ENCODE measurements at regions not wholly inside any gene's neighbourhood (a gene's known extent, or its start where the extent isn't known, plus 50 kb on each side); places are given as distances from the start of the nearest gene placed in this dataset.
"Not testable (repeated sequence)": the region's sequence is repeated elsewhere in the genome, so short reads cannot be mapped to it uniquely, and the experiment has no call there.

DNA sequence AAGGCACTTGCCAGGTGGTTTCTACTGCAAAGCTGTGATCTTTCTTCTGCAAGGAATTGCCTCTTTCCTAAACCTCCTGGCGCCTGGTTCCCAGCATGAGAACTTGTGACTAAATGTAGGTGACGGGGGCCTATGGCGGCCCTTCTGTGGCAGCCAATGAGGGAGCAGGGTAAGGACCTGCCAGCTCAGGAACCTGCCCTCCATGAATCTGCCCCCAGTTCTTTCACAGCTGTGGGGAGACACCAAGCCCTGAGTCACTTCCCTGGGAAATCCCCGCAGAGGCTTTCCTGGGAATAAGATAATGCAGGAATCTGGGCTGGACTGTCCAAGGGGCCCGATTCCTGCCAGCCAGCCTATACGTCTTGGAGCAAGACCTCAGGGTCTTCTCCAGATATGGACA, 56.7 kb upstream of the CTNNA1 start:
- Histone ChIP-seq H3K27me3 (replicated peaks in 2 of 5; ENCODE audit: control insufficient read depth in 4 of 5, insufficient read depth in 5 of 5, low read length in 4 of 5) (peaks cover 0 to 6% (median 2%) of the 10 kb centered on the region in 5 experiments), H3K27ac (ENCODE audit: insufficient read depth in 1 of 2, low read depth in 1 of 2, low read length in 2 of 2, poor library complexity in 1 of 2, severe bottlenecking in 2 of 2) (no peak overlapping the region), H3K4me3 (ENCODE audit: control insufficient read depth in 1 of 7, extremely low read depth in 1 of 7, insufficient read depth in 4 of 7, low read depth in 2 of 7, low read length in 6 of 7) (no peak overlapping the region), H3K4me1 (ENCODE audit: control extremely low read depth in 1 of 4, control insufficient read depth in 4 of 4, insufficient read depth in 4 of 4, low read length in 3 of 4) (no peaks in the 10 kb centered on the region), H3K36me3 (ENCODE audit: control insufficient read depth in 4 of 4, insufficient read depth in 4 of 4, low read length in 3 of 4) (no peaks in the 10 kb centered on the region), H3K9me3 (ENCODE audit: control extremely low read depth in 1 of 5, control insufficient read depth in 4 of 5, insufficient read depth in 2 of 5, low read depth in 1 of 5, low read length in 4 of 5) (peaks cover 0 to 2% (median 0%) of the 10 kb centered on the region in 5 experiments)
- WGBS (ENCODE audit: insufficient coverage), result 80% methylated on average over 3 of the region's 6 CpGs
- no peak for DNase-seq
- POLR2A ChIA-PET, result no interaction called here
- CTCF ChIA-PET, result no interaction called here

DNA sequence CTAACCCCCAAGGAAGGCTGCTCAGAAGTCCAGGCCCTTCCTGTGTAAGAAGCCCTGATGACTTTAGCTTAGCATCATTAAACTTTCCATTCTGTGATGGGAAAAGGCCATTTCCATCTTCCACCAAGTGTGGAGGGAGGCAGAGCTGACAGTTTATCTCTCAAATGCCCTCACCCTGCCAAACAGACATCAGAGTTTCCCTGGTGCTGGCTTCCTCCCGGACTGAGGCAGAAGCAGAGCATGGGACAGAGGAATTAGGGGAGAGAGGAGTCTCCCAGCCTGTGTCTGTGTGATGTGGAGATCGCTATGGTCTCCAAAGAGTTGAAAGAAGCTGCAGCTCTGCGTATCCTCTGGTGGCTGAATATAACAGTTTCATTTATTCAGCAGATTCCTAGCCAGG, 57.4 kb upstream of the CTNNA1 start:
- Histone ChIP-seq H3K4me1 (ENCODE audit: control extremely low read depth in 1 of 4, control insufficient read depth in 4 of 4, insufficient read depth in 4 of 4, low read length in 3 of 4) (no peaks in the 10 kb centered on the region), H3K9me3 (ENCODE audit: control extremely low read depth in 1 of 5, control insufficient read depth in 4 of 5, insufficient read depth in 2 of 5, low read depth in 1 of 5, low read length in 4 of 5) (peaks cover 0 to 2% (median 0%) of the 10 kb centered on the region in 5 experiments), H3K36me3 (ENCODE audit: control insufficient read depth in 4 of 4, insufficient read depth in 4 of 4, low read length in 3 of 4) (no peaks in the 10 kb centered on the region), H3K27ac (ENCODE audit: insufficient read depth in 1 of 2, low read depth in 1 of 2, low read length in 2 of 2, poor library complexity in 1 of 2, severe bottlenecking in 2 of 2) (no peak overlapping the region), H3K27me3 (replicated peaks in 2 of 5; ENCODE audit: control insufficient read depth in 4 of 5, insufficient read depth in 5 of 5, low read length in 4 of 5) (peaks cover 0 to 4% (median 2%) of the 10 kb centered on the region in 5 experiments), H3K4me3 (ENCODE audit: control insufficient read depth in 1 of 7, extremely low read depth in 1 of 7, insufficient read depth in 4 of 7, low read depth in 2 of 7, low read length in 6 of 7) (no peak overlapping the region)
- ChIA-PET POLR2A (no interaction called here), CTCF (no interaction called here)
- WGBS (ENCODE audit: insufficient coverage), result 60% methylated on average over 2 of the region's 3 CpGs
- no peak for DNase-seq

DNA sequence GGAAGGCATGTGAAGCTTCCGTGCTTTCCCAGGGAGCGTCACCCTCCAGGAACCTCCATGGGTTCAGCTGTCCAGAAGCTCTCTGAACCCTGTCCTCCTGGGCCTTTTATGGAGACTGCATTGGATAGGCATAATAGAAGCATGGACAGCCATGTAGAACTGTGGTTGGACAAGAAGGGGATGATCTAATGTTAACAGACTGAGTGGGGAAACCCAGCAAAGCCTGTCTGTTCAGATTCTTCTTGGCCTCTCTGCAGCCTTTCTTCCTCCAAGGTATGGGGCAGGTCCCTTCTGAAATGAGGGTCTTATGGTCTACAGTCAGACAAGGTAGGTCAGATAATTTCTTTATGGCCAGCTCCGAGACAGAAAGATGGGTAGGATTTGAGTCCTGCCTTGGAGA, 59.1 kb upstream of the CTNNA1 start:
- Histone ChIP-seq H3K27me3 (replicated peaks in 2 of 5; ENCODE audit: control insufficient read depth in 4 of 5, insufficient read depth in 5 of 5, low read length in 4 of 5) (peaks cover 0 to 4% (median 2%) of the 10 kb centered on the region in 5 experiments), H3K4me1 (ENCODE audit: control extremely low read depth in 1 of 4, control insufficient read depth in 4 of 4, insufficient read depth in 4 of 4, low read length in 3 of 4) (no peaks in the 10 kb centered on the region), H3K4me3 (ENCODE audit: control insufficient read depth in 1 of 7, extremely low read depth in 1 of 7, insufficient read depth in 4 of 7, low read depth in 2 of 7, low read length in 6 of 7) (no peak overlapping the region), H3K9me3 (ENCODE audit: control extremely low read depth in 1 of 5, control insufficient read depth in 4 of 5, insufficient read depth in 2 of 5, low read depth in 1 of 5, low read length in 4 of 5) (peaks cover 0 to 2% (median 0%) of the 10 kb centered on the region in 5 experiments), H3K27ac (ENCODE audit: insufficient read depth in 1 of 2, low read depth in 1 of 2, low read length in 2 of 2, poor library complexity in 1 of 2, severe bottlenecking in 2 of 2) (no peak overlapping the region), H3K36me3 (ENCODE audit: control insufficient read depth in 4 of 4, insufficient read depth in 4 of 4, low read length in 3 of 4) (no peaks in the 10 kb centered on the region)
- 100% methylated on average over 1 of the region's 3 CpGs for WGBS (ENCODE audit: insufficient coverage)
- DNase-seq, result no peak
- POLR2A ChIA-PET, result no interaction called here
- CTCF ChIA-PET, result no interaction called here

DNA sequence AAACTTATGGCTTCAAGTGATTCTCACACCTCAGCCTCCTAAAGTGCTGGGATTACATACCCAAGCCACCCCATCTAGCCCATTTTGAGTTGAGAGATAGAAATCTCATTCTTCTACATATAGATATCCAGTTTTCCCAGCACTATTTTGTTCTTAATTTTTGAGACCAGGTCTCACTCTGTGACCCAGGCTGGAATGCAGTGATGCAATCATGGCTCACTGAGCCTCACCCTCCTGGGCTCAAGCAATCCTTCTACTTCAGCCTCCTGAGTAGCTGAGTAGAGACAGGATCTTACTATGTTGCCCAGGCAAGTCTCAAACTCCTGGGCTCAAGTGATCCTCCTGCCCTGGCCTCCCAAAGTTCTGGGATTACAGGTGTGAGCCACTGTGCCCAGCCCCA, 60.9 kb upstream of the CTNNA1 start:
- Histone ChIP-seq H3K27ac (ENCODE audit: insufficient read depth in 1 of 2, low read depth in 1 of 2, low read length in 2 of 2, poor library complexity in 1 of 2, severe bottlenecking in 2 of 2) (no peak overlapping the region), H3K36me3 (ENCODE audit: control insufficient read depth in 4 of 4, insufficient read depth in 4 of 4, low read length in 3 of 4) (no peaks in the 10 kb centered on the region), H3K4me3 (ENCODE audit: control insufficient read depth in 1 of 7, extremely low read depth in 1 of 7, insufficient read depth in 4 of 7, low read depth in 2 of 7, low read length in 6 of 7) (no peak overlapping the region), H3K27me3 (replicated peaks in 2 of 5; ENCODE audit: control insufficient read depth in 4 of 5, insufficient read depth in 5 of 5, low read length in 4 of 5) (peaks cover 0 to 2% (median 2%) of the 10 kb centered on the region in 5 experiments), H3K9me3 (ENCODE audit: control extremely low read depth in 1 of 5, control insufficient read depth in 4 of 5, insufficient read depth in 2 of 5, low read depth in 1 of 5, low read length in 4 of 5) (peaks cover 0 to 2% (median 0%) of the 10 kb centered on the region in 5 experiments), H3K4me1 (ENCODE audit: control extremely low read depth in 1 of 4, control insufficient read depth in 4 of 4, insufficient read depth in 4 of 4, low read length in 3 of 4) (no peaks in the 10 kb centered on the region)
- CTCF ChIA-PET, result no interaction called here
- POLR2A ChIA-PET, result no interaction called here
- DNase-seq, result no peak

DNA sequence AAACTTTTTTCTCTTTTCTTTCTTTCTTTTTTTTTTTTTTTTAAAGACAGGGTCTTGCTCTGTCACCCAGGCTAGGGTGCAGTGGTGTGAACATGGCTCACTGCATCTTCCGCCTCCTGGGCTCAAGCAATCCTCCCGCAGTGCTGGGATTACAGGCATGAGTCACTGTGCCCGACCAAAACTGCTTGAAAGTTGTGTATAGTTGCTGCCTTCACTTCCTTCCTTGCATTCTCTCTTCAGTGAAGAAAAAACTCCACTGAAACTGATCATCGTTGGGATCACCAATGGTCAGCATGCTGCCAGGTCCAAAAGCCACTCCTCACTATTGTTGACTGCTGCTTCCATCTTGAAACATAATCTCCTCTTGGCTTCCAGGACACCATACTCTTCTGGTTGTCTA, 66.6 kb upstream of the CTNNA1 start:
- CTCF ChIA-PET, result no interaction called here
- Histone ChIP-seq H3K27me3 (replicated peaks in 2 of 5; ENCODE audit: control insufficient read depth in 4 of 5, insufficient read depth in 5 of 5, low read length in 4 of 5) (peaks cover 0 to 9% (median 5%) of the 10 kb centered on the region in 5 experiments), H3K36me3 (ENCODE audit: control insufficient read depth in 4 of 4, insufficient read depth in 4 of 4, low read length in 3 of 4) (no peaks in the 10 kb centered on the region), H3K27ac (ENCODE audit: insufficient read depth in 1 of 2, low read depth in 1 of 2, low read length in 2 of 2, poor library complexity in 1 of 2, severe bottlenecking in 2 of 2) (no peak overlapping the region), H3K4me3 (ENCODE audit: control insufficient read depth in 1 of 7, extremely low read depth in 1 of 7, insufficient read depth in 4 of 7, low read depth in 2 of 7, low read length in 6 of 7) (no peak overlapping the region), H3K4me1 (ENCODE audit: control extremely low read depth in 1 of 4, control insufficient read depth in 4 of 4, insufficient read depth in 4 of 4, low read length in 3 of 4) (no peaks in the 10 kb centered on the region), H3K9me3 (ENCODE audit: control extremely low read depth in 1 of 5, control insufficient read depth in 4 of 5, insufficient read depth in 2 of 5, low read depth in 1 of 5, low read length in 4 of 5) (peaks cover 0 to 2% (median 0%) of the 10 kb centered on the region in 5 experiments)
- 38% methylated on average over 4 of the region's 4 CpGs for WGBS (ENCODE audit: insufficient coverage)
- POLR2A ChIA-PET, result no interaction called here
- no peak for DNase-seq

DNA sequence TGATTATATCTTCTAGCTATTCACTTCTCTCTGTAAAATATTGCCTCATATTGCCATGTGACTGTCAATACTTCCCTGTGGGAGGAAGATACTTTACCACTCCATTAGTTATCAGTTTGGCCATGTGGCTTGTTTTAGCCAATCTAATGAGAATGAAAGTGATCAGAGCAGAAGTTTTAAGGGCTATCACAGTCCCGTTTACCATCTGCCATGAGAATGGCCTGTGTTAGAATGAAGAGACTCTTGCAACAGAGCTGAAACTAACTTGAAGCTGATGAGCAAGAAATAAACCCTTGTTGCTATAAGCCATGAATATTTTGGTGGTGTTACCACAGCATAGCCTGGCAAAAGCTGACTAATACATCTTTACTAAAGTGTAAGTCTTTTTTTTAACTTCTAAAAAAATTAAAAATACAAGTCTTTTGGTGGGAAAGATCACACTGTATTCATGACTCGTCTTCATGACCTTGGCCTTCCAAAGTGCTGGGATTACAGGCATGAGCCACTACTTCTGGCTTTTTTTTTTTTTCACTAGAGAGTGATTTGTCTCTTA, 68.0 kb upstream of the CTNNA1 start:
- Histone ChIP-seq H3K27me3 (replicated peaks in 2 of 5; ENCODE audit: control insufficient read depth in 4 of 5, insufficient read depth in 5 of 5, low read length in 4 of 5) (peaks cover 0 to 9% (median 5%) of the 10 kb centered on the region in 5 experiments), H3K9me3 (ENCODE audit: control extremely low read depth in 1 of 5, control insufficient read depth in 4 of 5, insufficient read depth in 2 of 5, low read depth in 1 of 5, low read length in 4 of 5) (peaks cover 0 to 2% (median 0%) of the 10 kb centered on the region in 5 experiments), H3K4me1 (ENCODE audit: control extremely low read depth in 1 of 4, control insufficient read depth in 4 of 4, insufficient read depth in 4 of 4, low read length in 3 of 4) (no peaks in the 10 kb centered on the region), H3K36me3 (ENCODE audit: control insufficient read depth in 4 of 4, insufficient read depth in 4 of 4, low read length in 3 of 4) (no peaks in the 10 kb centered on the region), H3K27ac (ENCODE audit: insufficient read depth in 1 of 2, low read depth in 1 of 2, low read length in 2 of 2, poor library complexity in 1 of 2, severe bottlenecking in 2 of 2) (no peak overlapping the region), H3K4me3 (ENCODE audit: control insufficient read depth in 1 of 7, extremely low read depth in 1 of 7, insufficient read depth in 4 of 7, low read depth in 2 of 7, low read length in 6 of 7) (no peak overlapping the region)
- ChIA-PET POLR2A (no interaction called here), CTCF (interaction anchor here (0.6 kb wide), 1 partner anchor 78 kb away, joined by 3 read pairs; no protein-coding TSS in a partner anchor)
- DNase-seq, result no peak
- WGBS (ENCODE audit: insufficient coverage), result 82% methylated on average over 1 of the region's 2 CpGs

DNA sequence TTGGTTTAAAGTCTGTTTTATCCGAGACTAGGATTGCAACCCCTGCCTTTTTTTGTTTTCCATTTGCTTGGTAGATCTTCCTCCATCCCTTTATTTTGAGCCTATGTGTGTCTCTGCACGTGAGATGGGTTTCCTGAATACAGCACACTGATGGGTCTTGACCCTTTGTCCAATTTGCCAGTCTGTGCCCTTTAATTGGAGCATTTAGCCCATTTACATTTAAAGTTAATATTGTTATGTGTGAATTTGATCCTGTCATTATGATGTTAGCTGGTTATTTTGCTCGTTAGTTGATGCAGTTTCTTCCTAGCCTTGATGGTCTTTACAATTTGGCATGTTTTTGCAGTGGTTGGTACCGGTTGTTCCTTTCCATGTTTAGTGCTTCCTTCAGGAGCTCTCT, 70.8 kb upstream of the CTNNA1 start:
- POLR2A ChIA-PET; DNase-seq; H3K9me3 ChIP-seq (ENCODE audit: control extremely low read depth in 1 of 5, control insufficient read depth in 4 of 5, insufficient read depth in 2 of 5, low read depth in 1 of 5, low read length in 4 of 5); H3K4me1 ChIP-seq (ENCODE audit: control extremely low read depth in 1 of 4, control insufficient read depth in 4 of 4, insufficient read depth in 4 of 4, low read length in 3 of 4); H3K27ac ChIP-seq (ENCODE audit: insufficient read depth in 1 of 2, low read depth in 1 of 2, low read length in 2 of 2, poor library complexity in 1 of 2, severe bottlenecking in 2 of 2); CTCF ChIA-PET; H3K27me3 ChIP-seq (replicated peaks in 2 of 5; ENCODE audit: control insufficient read depth in 4 of 5, insufficient read depth in 5 of 5, low read length in 4 of 5); H3K36me3 ChIP-seq (ENCODE audit: control insufficient read depth in 4 of 4, insufficient read depth in 4 of 4, low read length in 3 of 4); H3K4me3 ChIP-seq (ENCODE audit: control insufficient read depth in 1 of 7, extremely low read depth in 1 of 7, insufficient read depth in 4 of 7, low read depth in 2 of 7, low read length in 6 of 7): not testable (repeated sequence)
- WGBS (ENCODE audit: insufficient coverage), result no CpG with 5 or more reads among the region's 4 CpGs
